ENCODE measurements at regions not wholly inside any gene's neighbourhood (a gene's known extent, or its start where the extent isn't known, plus 50 kb on each side); places are given as distances from the start of the nearest gene placed in this dataset.

GRCh38 chr2:180150606-180151005 lies 143.5 kb upstream of the CWC22 start:
- DNase-seq = no peak
- Histone ChIP-seq H3K36me3 (no peaks in the 10 kb centered on the region), H3K4me3 (no peak overlapping the region), H3K4me1 (no peaks in the 10 kb centered on the region), H3K27ac (no peak overlapping the region), H3K27me3 (replicated peaks in 1 of 7) (no peaks in the 10 kb centered on the region), H3K9me3 (no peaks in the 10 kb centered on the region)
- 76 to 97% (median 89%) methylated on average over 1 of the region's 1 CpG for WGBS, 5 donors
- TF ChIP-seq POLR2AphosphoS5 (IDR thresholded peaks at IDR 0.05) = no peak
- no peak for TF ChIP-seq CTCF (IDR thresholded peaks at IDR 0.05 in 8 of 11, conservative IDR thresholded peaks at IDR 0.05 in 3 of 11)
- TF ChIP-seq POLR2A (IDR thresholded peaks at IDR 0.05) = no peak
- intact Hi-C loops (cut with DNase I; ENCODE audit: low total_unique reads) = no loop called here

- intact Hi-C loops (cut with DNase I; ENCODE audit: low total_unique reads) = no loop called here
- H3K9me3 ChIP-seq = no peaks in the 10 kb centered on the region
- no peaks in the 10 kb centered on the region for H3K4me1 ChIP-seq
- no peak overlapping the region for H3K4me3 ChIP-seq
- no peaks in the 10 kb centered on the region for H3K27me3 ChIP-seq (replicated peaks in 1 of 7)
- 54 to 68% (median 66%) methylated on average over 2 of the region's 2 CpGs for WGBS, 5 donors
- TF ChIP-seq POLR2A (IDR thresholded peaks at IDR 0.05) (no peak), POLR2AphosphoS5 (IDR thresholded peaks at IDR 0.05) (no peak), CTCF (IDR thresholded peaks at IDR 0.05 in 8 of 11, conservative IDR thresholded peaks at IDR 0.05 in 3 of 11) (no peak)
- DNase-seq = no peak
- H3K27ac ChIP-seq = no peak overlapping the region
- no peaks in the 10 kb centered on the region for H3K36me3 ChIP-seq
These were observed 139.4 kb upstream of the CWC22 start for GRCh38 chr2:180146541-180146940.

GRCh38 chr2:180146114-180146513 lies 139.0 kb upstream of the CWC22 start:
- no peak for TF ChIP-seq CTCF (IDR thresholded peaks at IDR 0.05 in 8 of 11, conservative IDR thresholded peaks at IDR 0.05 in 3 of 11)
- no peak for TF ChIP-seq POLR2AphosphoS5 (IDR thresholded peaks at IDR 0.05)
- no peak for TF ChIP-seq POLR2A (IDR thresholded peaks at IDR 0.05)
- Histone ChIP-seq H3K9me3 (no peaks in the 10 kb centered on the region), H3K36me3 (no peaks in the 10 kb centered on the region), H3K4me1 (no peaks in the 10 kb centered on the region), H3K4me3 (no peak overlapping the region), H3K27me3 (replicated peaks in 1 of 7) (no peaks in the 10 kb centered on the region), H3K27ac (no peak overlapping the region)
- WGBS, 5 donors = 67 to 85% (median 78%) methylated on average over 1 of the region's 1 CpG
- intact Hi-C loops (cut with DNase I; ENCODE audit: low total_unique reads) = no loop called here
- no peak for DNase-seq

GRCh38 chr2:180145163-180145562 lies 138.1 kb upstream of the CWC22 start:
- no peak overlapping the region for H3K4me3 ChIP-seq
- H3K36me3 ChIP-seq = no peaks in the 10 kb centered on the region
- intact Hi-C loops (cut with DNase I; ENCODE audit: low total_unique reads) = no loop called here
- H3K4me1 ChIP-seq = no peaks in the 10 kb centered on the region
- 70 to 88% (median 82%) methylated on average over 5 of the region's 5 CpGs for WGBS, 5 donors
- no peaks in the 10 kb centered on the region for H3K27me3 ChIP-seq (replicated peaks in 1 of 7)
- no peaks in the 10 kb centered on the region for H3K9me3 ChIP-seq
- H3K27ac ChIP-seq = no peak overlapping the region
- no peak for TF ChIP-seq POLR2AphosphoS5 (IDR thresholded peaks at IDR 0.05)
- no peak for TF ChIP-seq CTCF (IDR thresholded peaks at IDR 0.05 in 8 of 11, conservative IDR thresholded peaks at IDR 0.05 in 3 of 11)
- TF ChIP-seq POLR2A (IDR thresholded peaks at IDR 0.05) = no peak
- no peak for DNase-seq

Measured in spleen (tissue), 11 donors.